Esophagus squamous epithelium (tissue), 4 donors: ENCODE measurements at regions not wholly inside any gene's neighbourhood (a gene's known extent, or its start where the extent isn't known, plus 50 kb on each side); places are given as distances from the start of the nearest gene placed in this dataset.
"Not testable (repeated sequence)": the region's sequence is repeated elsewhere in the genome, so short reads cannot be mapped to it uniquely, and the experiment has no call there.

Experiments
- CTCF ChIP-seq, 6 experiments: fragments of 450-650 bp in 4 of 6; fragments of 200-600 bp in 2 of 6; sonication (generic) in 2 of 6; IDR thresholded peaks; one replicate each; pipeline ENCODE4 v1.5.1; 2016 to 2019; ENCODE audit warnings: antibody characterized with exemption in 6 of 6, mild to moderate bottlenecking in 4 of 6, moderate library complexity in 4 of 6
- POLR2A ChIP-seq, 4 donors: fragments of 450-650 bp; IDR thresholded peaks; one replicate each; pipeline ENCODE4 v1.6.1; 2017; ENCODE audit warnings: antibody characterized with exemption in 4 of 4, mild to moderate bottlenecking in 4 of 4, moderate library complexity in 3 of 4

GRCh38 chr1:147423100-147423827, 118.0 kb upstream of the BCL9 start:
- not testable (repeated sequence) for TF ChIP-seq CTCF, POLR2A (IDR thresholded peaks at IDR 0.05)
